ENCODE measurements at regions not wholly inside any gene's neighbourhood (a gene's known extent, or its start where the extent isn't known, plus 50 kb on each side); places are given as distances from the start of the nearest gene placed in this dataset.

DNA sequence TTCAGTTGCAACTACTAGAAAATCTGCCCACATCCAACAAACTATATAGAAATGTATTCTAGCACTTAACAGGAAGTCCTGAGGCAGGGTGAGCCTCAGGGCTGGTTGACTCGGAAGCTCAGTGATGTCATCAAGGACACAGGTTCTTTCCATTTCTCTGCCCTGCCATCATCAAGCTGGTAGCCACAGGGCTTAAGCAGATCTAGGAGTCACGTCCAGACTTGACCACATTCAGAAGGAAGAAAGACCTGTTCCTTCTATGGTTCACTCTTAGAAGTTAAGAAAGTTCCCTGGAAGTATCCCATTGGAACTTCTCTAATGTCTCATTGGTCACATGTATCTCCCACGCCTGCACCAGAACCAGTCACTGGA is 438.1 kb downstream of the PRDM2 start:
- H3K79me2 ChIP-seq (ENCODE audit: control insufficient read depth, insufficient read depth, low read length), result no peaks in the 10 kb centered on the region
- dilution Hi-C loops (cut with MboI; ENCODE audit: extremely low pct_ligation_motif_present, low sequenced_read_pairs), result no loop called here
- no peak overlapping the region for H3K4me3 ChIP-seq (replicated peaks in 1 of 3; ENCODE audit: insufficient read depth in 1 of 3, low read depth in 1 of 3, low read length in 3 of 3)
- no peak for DNase-seq (ENCODE audit: low read depth, low spot score)
- ChIA-PET POLR2A (no interaction called here), CTCF (no interaction called here)
- no peaks in the 10 kb centered on the region for H3K9me3 ChIP-seq (replicated peaks; ENCODE audit: control insufficient read depth, insufficient read depth, low read length)
- TF ChIP-seq FOS (IDR thresholded peaks at IDR 0.05; ENCODE audit: borderline replicate concordance, insufficient read depth, low read length), result no peak
- TF ChIP-seq JUN (IDR thresholded peaks at IDR 0.05; ENCODE audit: borderline replicate concordance, insufficient read depth, insufficient read length, low read depth), result no peak
- no peak for TF ChIP-seq GATA2 (IDR thresholded peaks at IDR 0.05; ENCODE audit: insufficient read depth, insufficient read length, low read depth, low read length)
- no peaks in the 10 kb centered on the region for H3K36me3 ChIP-seq (ENCODE audit: control insufficient read depth in 2 of 2, extremely low read depth in 1 of 2, insufficient read depth in 2 of 2, low read length in 2 of 2)
- H2AFZ ChIP-seq (ENCODE audit: low read depth, low read length), result no peak overlapping the region
- no peaks in the 10 kb centered on the region for H3K27me3 ChIP-seq (ENCODE audit: control insufficient read depth in 2 of 2, insufficient read depth in 2 of 2, low read length in 2 of 2)
- H3K9ac ChIP-seq (replicated peaks; ENCODE audit: extremely low read depth, insufficient read depth, low read length), result no peak overlapping the region
- H3K4me1 ChIP-seq (ENCODE audit: control insufficient read depth, extremely low read depth, insufficient read depth, low read length), result no peaks in the 10 kb centered on the region
- intact Hi-C loops (cut with micrococcal nuclease), result no loop called here
- no peak overlapping the region for H3K27ac ChIP-seq (ENCODE audit: insufficient read depth, low read depth, low read length)
- H3K9me1 ChIP-seq (replicated peaks; ENCODE audit: control insufficient read depth, extremely low read depth, insufficient read depth, low read length), result no peaks in the 10 kb centered on the region
- no TSS peak for BruUV-seq (replicated peaks)
- no peaks in the 10 kb centered on the region for H4K20me1 ChIP-seq (replicated peaks; ENCODE audit: control insufficient read depth, extremely low read depth, insufficient read depth, low read length)
- no peak for FAIRE-seq
- no peak overlapping the region for H3K4me2 ChIP-seq (ENCODE audit: insufficient read depth, low read length)

DNA sequence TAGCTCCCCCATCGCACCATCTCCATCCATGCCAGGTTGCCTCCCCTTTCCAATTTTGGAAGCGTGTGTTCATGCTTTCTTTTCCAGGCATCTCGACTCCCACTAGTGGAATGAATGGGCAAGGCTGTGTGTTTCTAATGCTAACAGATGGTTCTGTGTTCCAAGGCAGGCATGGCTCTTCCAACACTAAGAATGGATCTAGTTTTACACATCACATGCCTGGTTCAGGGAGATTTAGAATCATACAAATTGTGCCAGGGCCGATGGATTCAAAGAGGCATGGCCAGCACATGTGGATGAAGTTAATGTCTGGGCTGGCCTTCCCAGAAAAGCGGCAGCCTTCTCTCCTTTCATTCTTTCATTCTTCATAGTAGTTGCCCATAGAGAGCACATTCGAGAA is 438.7 kb downstream of the PRDM2 start:
- dilution Hi-C loops (cut with MboI; ENCODE audit: extremely low pct_ligation_motif_present, low sequenced_read_pairs), result no loop called here
- H3K27ac ChIP-seq (ENCODE audit: insufficient read depth, low read depth, low read length), result no peak overlapping the region
- DNase-seq (ENCODE audit: low read depth, low spot score) (no peak), FAIRE-seq (no peak)
- ChIA-PET POLR2A (no interaction called here), CTCF (no interaction called here)
- no TSS peak for BruUV-seq (replicated peaks)
- no peaks in the 10 kb centered on the region for H3K36me3 ChIP-seq (ENCODE audit: control insufficient read depth in 2 of 2, extremely low read depth in 1 of 2, insufficient read depth in 2 of 2, low read length in 2 of 2)
- no peaks in the 10 kb centered on the region for H3K27me3 ChIP-seq (ENCODE audit: control insufficient read depth in 2 of 2, insufficient read depth in 2 of 2, low read length in 2 of 2)
- no peaks in the 10 kb centered on the region for H3K9me3 ChIP-seq (replicated peaks; ENCODE audit: control insufficient read depth, insufficient read depth, low read length)
- H3K79me2 ChIP-seq (ENCODE audit: control insufficient read depth, insufficient read depth, low read length), result no peaks in the 10 kb centered on the region
- H4K20me1 ChIP-seq (replicated peaks; ENCODE audit: control insufficient read depth, extremely low read depth, insufficient read depth, low read length), result no peaks in the 10 kb centered on the region
- no peaks in the 10 kb centered on the region for H3K4me1 ChIP-seq (ENCODE audit: control insufficient read depth, extremely low read depth, insufficient read depth, low read length)
- no peak overlapping the region for H3K9ac ChIP-seq (replicated peaks; ENCODE audit: extremely low read depth, insufficient read depth, low read length)
- TF ChIP-seq FOS (IDR thresholded peaks at IDR 0.05; ENCODE audit: borderline replicate concordance, insufficient read depth, low read length), result no peak
- no peak for TF ChIP-seq GATA2 (IDR thresholded peaks at IDR 0.05; ENCODE audit: insufficient read depth, insufficient read length, low read depth, low read length)
- no peak for TF ChIP-seq POLR2AphosphoS5 (IDR thresholded peaks at IDR 0.05; ENCODE audit: insufficient read depth, low read depth, low read length)
- TF ChIP-seq EZH2 (IDR thresholded peaks at IDR 0.05; ENCODE audit: borderline replicate concordance, low read depth, low read length, severe bottlenecking), result no peak
- TF ChIP-seq POLR2A (IDR thresholded peaks at IDR 0.05; ENCODE audit: low read depth, low read length), result no peak
- TF ChIP-seq, protein P1, sequence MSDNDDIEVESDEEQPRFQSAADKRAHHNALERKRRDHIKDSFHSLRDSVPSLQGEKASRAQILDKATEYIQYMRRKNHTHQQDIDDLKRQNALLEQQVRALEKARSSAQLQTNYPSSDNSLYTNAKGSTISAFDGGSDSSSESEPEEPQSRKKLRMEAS (IDR thresholded peaks at IDR 0.05; ENCODE audit: insufficient read depth, insufficient read length), result no peak
- TF ChIP-seq, protein P2, sequence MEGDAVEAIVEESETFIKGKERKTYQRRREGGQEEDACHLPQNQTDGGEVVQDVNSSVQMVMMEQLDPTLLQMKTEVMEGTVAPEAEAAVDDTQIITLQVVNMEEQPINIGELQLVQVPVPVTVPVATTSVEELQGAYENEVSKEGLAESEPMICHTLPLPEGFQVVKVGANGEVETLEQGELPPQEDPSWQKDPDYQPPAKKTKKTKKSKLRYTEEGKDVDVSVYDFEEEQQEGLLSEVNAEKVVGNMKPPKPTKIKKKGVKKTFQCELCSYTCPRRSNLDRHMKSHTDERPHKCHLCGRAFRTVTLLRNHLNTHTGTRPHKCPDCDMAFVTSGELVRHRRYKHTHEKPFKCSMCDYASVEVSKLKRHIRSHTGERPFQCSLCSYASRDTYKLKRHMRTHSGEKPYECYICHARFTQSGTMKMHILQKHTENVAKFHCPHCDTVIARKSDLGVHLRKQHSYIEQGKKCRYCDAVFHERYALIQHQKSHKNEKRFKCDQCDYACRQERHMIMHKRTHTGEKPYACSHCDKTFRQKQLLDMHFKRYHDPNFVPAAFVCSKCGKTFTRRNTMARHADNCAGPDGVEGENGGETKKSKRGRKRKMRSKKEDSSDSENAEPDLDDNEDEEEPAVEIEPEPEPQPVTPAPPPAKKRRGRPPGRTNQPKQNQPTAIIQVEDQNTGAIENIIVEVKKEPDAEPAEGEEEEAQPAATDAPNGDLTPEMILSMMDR (IDR thresholded peaks at IDR 0.05; ENCODE audit: extremely low read depth in 1 of 2, insufficient read depth in 1 of 2, low read depth in 1 of 2, low read length in 2 of 2), result no peak
- TF ChIP-seq JUN (IDR thresholded peaks at IDR 0.05; ENCODE audit: borderline replicate concordance, insufficient read depth, insufficient read length, low read depth), result no peak
- no peak for TF ChIP-seq MYC (IDR thresholded peaks at IDR 0.05; ENCODE audit: low read depth, low read length)
- H3K4me3 ChIP-seq (replicated peaks in 1 of 3; ENCODE audit: insufficient read depth in 1 of 3, low read depth in 1 of 3, low read length in 3 of 3), result no peak overlapping the region
- H3K4me2 ChIP-seq (ENCODE audit: insufficient read depth, low read length), result no peak overlapping the region
- no peaks in the 10 kb centered on the region for H3K9me1 ChIP-seq (replicated peaks; ENCODE audit: control insufficient read depth, extremely low read depth, insufficient read depth, low read length)
- intact Hi-C loops (cut with micrococcal nuclease), result no loop called here
- H2AFZ ChIP-seq (ENCODE audit: low read depth, low read length), result no peak overlapping the region
